ENCODE measurements at regions not wholly inside any gene's neighbourhood (a gene's known extent, or its start where the extent isn't known, plus 50 kb on each side); places are given as distances from the start of the nearest gene placed in this dataset.
"Not testable (repeated sequence)": the region's sequence is repeated elsewhere in the genome, so short reads cannot be mapped to it uniquely, and the experiment has no call there.

- DNase-seq = no peak
Observed at GRCh38 chr18:22570492-22570891, 152.8 kb upstream of the CTAGE1 start.

DNA sequence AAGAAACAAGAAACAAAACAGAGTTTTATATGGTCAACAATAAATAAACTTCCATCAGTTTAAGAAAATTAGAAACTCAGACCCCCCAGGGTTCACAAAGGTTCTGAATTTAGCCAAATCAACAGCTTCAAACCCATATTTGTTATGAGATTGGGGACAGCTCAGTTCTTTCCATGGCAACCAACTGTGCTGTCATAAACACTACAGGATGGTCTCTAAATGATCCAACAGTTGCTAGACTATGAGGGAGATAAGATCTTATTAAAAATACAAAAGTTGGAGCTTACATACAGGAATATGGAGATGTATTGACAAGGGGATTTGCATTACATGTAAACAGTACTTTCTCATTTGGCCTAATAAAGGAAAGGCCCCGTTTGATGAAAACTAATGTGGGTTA, 154.6 kb upstream of the CTAGE1 start:
- DNase-seq = no peak

GRCh38 chr18:22579271-22579670, 161.6 kb upstream of the CTAGE1 start:
- DNase-seq = no peak

GRCh38 chr18:22585333-22585732, 167.6 kb upstream of the CTAGE1 start:
- DNase-seq = no peak

- DNase-seq = no peak
Observed at GRCh38 chr18:22585821-22586220, 168.1 kb upstream of the CTAGE1 start.

DNA sequence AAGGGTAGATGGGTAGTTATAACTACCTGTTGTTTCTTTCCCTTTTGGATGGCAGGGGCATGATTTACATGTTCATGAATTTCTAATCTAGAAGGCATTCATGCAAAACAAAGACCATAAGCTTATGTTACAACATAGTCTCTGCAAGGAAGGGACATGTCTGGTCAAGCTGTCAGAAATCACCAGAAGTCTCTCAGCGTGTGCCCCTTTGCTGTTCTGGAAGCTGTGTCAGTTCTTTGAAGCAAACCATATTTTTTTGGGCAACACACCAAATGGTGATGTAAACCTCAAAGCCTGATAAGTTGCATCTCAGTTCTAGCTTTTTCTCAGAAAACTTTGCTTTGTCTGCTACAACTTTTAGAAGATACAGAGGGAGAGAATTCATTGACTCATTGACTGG, 173.5 kb upstream of the CTAGE1 start:
- DNase-seq = no peak

- DNase-seq = no peak
Observed at GRCh38 chr18:22594155-22594690, 176.5 kb upstream of the CTAGE1 start.

DNA sequence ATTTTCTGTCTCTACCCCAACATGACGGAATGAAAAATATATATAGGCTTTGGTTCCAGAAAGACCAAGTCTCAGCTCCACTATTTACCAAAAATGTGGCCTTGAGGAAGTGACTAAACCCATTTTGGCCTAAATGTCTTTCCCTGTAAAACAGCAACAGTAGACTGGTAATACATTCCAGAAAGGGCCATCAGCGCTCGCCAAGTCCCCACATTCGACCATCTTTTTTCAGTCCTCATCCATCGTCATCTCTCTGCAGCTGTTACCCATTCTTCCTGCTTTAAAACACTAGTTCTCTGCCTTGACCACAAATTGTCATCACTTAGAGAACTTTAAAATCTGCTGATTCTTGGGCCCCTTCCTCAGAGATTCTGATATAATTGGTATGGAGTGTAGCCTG, 183.8 kb upstream of the CTAGE1 start:
- DNase-seq = no peak

GRCh38 chr18:22602456-22602855, 184.7 kb upstream of the CTAGE1 start:
- DNase-seq = not testable (repeated sequence)

GRCh38 chr18:22603902-22604301, 186.2 kb upstream of the CTAGE1 start:
- DNase-seq = no peak

DNA sequence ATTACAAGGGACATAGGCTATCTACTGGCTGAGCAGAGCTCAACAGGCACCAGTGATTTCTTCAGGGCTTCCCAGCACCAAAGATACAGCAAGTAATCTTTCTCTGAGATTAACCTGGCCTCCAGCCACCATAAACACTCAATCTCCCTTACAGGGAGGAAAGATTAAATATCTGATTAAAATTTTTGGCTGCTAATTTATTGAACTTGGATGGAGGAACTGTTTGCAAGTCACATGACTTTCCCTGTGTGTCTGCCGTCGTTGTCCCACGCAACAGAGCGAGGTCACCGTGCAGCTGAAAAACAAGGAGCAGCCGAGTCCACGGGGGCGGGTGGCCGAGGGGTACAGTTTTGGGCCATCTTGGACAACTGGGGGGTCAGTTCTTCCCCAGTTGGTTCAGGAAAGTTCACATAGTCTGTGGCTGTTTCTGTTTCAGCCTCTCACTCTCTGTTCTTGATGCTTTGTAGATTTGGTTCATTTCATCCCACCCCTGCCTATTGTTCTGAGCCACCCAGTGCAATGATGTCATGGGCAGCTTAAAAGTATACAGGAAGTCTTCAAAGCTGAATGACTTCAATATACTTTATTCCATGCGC, 186.8 kb upstream of the CTAGE1 start:
- DNase-seq = no peak

GRCh38 chr18:22604986-22605421, 187.3 kb upstream of the CTAGE1 start:
- DNase-seq = no peak

DNA sequence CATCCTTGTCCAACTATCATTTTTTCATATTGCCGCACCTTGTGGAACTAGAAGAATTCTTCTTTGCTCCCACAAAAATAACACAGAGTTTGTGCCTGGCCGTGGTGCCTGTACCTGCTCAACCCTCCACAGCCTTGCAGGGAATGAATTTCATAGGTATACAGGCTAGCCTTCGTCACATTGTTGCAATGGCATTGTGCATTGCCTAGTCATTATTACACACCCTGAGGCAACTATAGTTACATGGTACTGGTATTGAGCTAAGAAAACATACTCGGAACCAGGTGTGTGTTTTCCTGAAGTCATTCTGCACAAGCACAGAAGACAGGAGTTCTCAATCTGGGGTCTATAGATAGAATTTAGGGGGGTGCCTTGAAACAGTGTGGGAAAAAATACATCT, 188.0 kb upstream of the CTAGE1 start:
- no peak for DNase-seq

- no peak for DNase-seq
Observed at GRCh38 chr18:22606563-22607283, 189.0 kb upstream of the CTAGE1 start.

GRCh38 chr18:22607284-22607635, 189.5 kb upstream of the CTAGE1 start:
- no peak for DNase-seq

GRCh38 chr18:22608847-22609246, 191.1 kb upstream of the CTAGE1 start:
- no peak for DNase-seq

GRCh38 chr18:22609642-22610041, 191.9 kb upstream of the CTAGE1 start:
- DNase-seq = no peak

- DNase-seq = no peak
Observed at GRCh38 chr18:22613058-22613690, 195.5 kb upstream of the CTAGE1 start.

DNA sequence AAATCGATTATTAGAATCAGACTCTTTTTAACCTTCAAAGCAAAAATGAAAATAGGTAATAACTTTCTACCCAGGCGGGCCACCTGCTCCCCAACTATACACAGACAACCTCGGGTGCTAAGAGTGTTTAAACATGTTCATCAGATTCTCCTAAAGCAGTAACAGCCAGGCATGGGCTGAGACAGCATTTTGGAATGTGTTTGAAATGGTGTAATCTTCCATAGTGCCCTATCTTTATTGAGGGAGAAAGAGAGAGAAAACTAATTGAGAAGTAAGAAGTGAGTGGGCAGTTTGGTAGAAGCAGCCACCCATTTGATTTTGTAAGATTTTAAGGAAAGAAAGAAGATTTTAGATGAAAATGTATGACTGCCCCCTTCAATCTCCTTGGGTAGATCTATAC, 196.1 kb upstream of the CTAGE1 start:
- DNase-seq = no peak

- no peak for DNase-seq
Observed at GRCh38 chr18:22623513-22623912, 205.8 kb upstream of the CTAGE1 start.

DNA sequence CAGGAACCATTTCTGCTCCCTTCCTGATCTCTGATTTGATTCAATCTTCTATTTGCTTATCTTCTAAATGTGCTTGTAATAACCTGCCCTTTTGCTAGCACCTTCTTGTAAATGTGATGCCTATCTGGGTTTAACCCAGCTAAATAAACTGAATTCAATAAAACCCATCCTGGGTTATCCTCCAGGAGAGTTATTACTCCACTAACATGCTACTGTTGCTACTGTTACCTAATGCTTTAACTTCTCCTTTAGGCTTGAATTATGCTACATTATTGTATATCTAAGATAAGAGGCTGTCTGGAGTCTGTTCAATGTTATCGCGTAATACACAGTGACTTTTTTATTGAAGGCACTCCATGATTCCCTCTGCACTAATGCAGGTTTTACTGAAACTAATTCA, 206.5 kb upstream of the CTAGE1 start:
- DNase-seq = no peak

- DNase-seq = no peak
Observed at GRCh38 chr18:22625406-22625805, 207.7 kb upstream of the CTAGE1 start.

DNA sequence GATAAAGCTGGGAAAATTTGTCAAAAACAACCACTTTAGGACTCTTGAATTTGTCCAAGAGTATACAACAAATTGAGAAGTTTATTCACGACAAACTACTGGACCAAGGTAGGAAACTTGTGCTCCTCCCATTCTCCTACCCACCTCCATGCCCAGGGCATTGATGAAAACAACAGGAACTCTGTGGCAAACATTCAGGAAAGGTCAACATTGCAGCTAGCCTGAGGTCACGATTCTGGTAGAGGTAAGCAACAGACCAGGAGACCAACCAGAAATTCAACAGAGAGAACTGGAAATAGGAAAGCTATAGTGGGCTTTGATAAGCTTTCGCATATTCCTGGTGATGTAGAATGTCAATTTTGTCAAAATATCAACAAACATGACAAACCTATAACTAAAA, 209.1 kb upstream of the CTAGE1 start:
- DNase-seq = no peak

GRCh38 chr18:22627506-22627905, 209.8 kb upstream of the CTAGE1 start:
- DNase-seq = no peak

Data from MV-4-11 (cell line).